ENCODE measurements at regions not wholly inside any gene's neighbourhood (a gene's known extent, or its start where the extent isn't known, plus 50 kb on each side); places are given as distances from the start of the nearest gene placed in this dataset.

DNA sequence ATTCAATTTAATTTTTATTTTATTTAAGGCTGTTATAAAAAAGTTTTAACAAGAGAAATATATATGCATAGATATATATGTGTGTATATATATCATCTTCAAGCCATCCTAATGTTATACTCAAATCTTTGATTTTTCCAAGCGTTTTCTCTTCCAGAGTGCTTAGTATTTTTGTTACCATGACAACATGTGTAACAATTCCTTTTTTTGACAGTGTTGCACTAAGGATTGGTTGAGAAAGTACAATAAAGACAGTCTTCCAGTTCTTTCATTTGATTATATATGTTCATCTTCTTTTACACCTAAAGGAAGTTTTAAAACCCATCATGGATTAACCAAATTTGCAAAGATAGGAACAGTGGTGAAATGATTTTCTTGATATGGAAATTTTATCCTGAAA lies 171.7 kb downstream of the KLF6 start:
- no peak overlapping the region for H3K27ac ChIP-seq
- TF ChIP-seq, protein P1, sequence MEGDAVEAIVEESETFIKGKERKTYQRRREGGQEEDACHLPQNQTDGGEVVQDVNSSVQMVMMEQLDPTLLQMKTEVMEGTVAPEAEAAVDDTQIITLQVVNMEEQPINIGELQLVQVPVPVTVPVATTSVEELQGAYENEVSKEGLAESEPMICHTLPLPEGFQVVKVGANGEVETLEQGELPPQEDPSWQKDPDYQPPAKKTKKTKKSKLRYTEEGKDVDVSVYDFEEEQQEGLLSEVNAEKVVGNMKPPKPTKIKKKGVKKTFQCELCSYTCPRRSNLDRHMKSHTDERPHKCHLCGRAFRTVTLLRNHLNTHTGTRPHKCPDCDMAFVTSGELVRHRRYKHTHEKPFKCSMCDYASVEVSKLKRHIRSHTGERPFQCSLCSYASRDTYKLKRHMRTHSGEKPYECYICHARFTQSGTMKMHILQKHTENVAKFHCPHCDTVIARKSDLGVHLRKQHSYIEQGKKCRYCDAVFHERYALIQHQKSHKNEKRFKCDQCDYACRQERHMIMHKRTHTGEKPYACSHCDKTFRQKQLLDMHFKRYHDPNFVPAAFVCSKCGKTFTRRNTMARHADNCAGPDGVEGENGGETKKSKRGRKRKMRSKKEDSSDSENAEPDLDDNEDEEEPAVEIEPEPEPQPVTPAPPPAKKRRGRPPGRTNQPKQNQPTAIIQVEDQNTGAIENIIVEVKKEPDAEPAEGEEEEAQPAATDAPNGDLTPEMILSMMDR (IDR thresholded peaks at IDR 0.05) = no peak
- no peak for TF ChIP-seq ZFX (IDR thresholded peaks at IDR 0.05; ENCODE audit: borderline replicate concordance)

DNA sequence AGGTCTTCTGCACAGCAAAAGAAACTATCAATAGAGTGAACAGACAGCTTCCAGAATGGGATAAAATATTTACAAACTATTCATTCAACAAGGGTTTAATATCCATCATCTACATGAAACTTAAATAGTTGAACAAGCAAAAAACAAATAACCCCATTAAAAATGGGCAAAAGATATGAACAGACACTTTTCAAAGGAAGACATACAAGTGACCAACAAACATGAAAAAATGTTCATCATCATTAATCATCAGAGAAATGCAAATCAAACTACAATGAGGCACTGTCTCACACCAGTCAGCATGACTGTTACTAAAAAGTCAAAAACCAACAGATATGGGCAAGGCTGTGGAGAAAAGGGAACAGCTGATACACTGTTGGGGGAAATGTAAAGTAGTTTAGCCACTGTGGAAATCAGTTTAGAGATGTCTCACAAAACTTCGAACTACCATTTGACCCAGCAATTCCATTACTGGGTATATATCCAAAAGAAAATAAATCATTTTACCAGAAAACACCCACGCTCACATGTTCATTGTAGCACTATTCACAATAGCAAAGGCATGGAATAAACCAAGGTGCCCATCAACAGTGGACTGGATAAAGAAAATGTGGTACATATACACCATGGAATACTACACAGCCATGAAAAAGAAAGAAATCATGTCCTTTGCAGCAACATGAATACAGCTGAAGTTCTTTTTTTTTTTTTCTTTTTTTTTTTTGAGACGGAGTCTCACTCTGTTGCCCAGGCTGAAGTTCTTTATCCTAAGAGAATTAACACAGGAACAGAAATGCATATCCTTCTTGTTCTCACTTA lies 172.6 kb downstream of the KLF6 start:
- TF ChIP-seq, protein P1 (IDR thresholded peaks at IDR 0.05) = no peak
- TF ChIP-seq ZFX (IDR thresholded peaks at IDR 0.05; ENCODE audit: borderline replicate concordance) = no peak
- no peak overlapping the region for H3K27ac ChIP-seq

DNA sequence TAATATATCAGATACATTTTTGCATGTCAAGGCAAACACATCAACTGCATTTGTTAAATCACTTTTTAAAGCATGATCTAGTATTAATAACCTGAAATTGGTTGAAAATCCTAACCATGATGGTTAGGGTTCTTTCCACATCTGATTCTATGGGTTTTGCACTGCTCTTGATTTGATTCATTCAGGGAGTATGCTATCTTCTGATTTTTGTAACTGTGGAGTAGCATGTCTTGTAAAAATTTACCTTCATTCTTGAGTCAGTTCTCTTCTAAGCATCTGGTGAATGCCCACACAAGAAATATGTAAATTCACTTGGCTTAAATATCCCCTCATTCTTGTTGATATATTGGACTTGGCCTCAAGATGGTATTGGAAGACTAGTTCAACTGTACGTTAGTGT lies 178.7 kb downstream of the KLF6 start:
- TF ChIP-seq, protein P1 (IDR thresholded peaks at IDR 0.05) = no peak
- TF ChIP-seq ZFX (IDR thresholded peaks at IDR 0.05; ENCODE audit: borderline replicate concordance) = no peak
- no peak overlapping the region for H3K27ac ChIP-seq

DNA sequence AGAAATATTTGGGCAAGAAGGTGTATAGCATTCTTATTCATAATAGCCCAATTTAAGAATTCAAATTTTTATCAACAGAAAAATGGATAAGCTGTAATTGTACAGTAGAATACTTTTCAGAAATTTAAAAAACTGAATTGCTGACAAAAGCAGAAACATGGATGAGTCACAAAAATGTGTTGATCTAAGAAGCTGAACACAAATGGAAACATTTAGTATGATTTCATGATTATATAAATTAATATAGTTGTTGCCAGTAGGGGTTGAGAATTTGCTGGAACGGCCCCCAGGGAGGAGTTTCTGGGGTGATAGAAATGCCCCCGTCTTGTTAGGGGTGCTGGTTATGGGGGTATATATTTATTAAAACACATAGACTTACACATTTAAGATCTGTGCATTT lies 179.1 kb downstream of the KLF6 start:
- TF ChIP-seq, protein P1 (IDR thresholded peaks at IDR 0.05) = no peak
- no peak for TF ChIP-seq ZFX (IDR thresholded peaks at IDR 0.05; ENCODE audit: borderline replicate concordance)
- H3K27ac ChIP-seq = no peak overlapping the region

DNA sequence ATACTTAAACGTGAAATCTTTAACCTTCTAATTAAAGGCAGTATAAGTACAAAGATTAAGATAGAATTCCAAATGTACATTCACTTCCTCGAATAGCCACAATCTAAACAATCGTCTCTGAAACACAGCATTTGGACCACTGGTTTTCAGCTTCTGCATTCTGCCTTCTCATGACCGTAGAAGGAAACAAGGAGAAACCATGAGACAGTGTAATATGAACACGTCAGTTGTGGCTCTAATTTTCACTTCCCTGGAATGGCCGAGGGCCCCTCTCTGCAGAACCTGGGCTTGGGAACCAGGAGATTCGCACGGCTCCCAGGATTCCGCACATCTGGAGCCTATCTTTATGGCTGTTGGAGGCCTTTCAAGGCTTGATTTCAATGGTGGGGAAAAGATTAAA lies 189.3 kb downstream of the KLF6 start:
- no peak overlapping the region for H3K27ac ChIP-seq
- TF ChIP-seq ZFX (IDR thresholded peaks at IDR 0.05; ENCODE audit: borderline replicate concordance) = no peak
- TF ChIP-seq, protein P1 (IDR thresholded peaks at IDR 0.05) = no peak

DNA sequence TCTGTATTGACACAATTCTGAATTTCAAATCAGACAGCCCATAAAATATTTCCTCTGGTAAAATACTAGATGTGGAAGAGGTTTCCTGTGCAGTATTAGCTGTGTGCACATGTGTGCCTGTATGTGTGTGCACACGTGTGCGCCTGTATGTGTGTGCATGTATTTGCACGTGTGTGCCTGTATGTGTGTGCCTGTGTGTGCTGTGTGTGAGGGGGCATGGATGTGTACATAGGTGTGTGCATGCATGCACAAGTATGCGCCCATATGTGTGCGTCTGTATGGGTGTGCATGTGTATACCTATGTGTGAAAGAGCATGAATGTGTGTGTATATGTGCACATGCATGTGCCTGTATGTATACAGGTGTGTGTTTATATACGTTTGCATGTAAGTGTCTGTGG lies 191.4 kb downstream of the KLF6 start:
- no peak overlapping the region for H3K27ac ChIP-seq
- TF ChIP-seq, protein P1 (IDR thresholded peaks at IDR 0.05) = no peak
- no peak for TF ChIP-seq ZFX (IDR thresholded peaks at IDR 0.05; ENCODE audit: borderline replicate concordance)

DNA sequence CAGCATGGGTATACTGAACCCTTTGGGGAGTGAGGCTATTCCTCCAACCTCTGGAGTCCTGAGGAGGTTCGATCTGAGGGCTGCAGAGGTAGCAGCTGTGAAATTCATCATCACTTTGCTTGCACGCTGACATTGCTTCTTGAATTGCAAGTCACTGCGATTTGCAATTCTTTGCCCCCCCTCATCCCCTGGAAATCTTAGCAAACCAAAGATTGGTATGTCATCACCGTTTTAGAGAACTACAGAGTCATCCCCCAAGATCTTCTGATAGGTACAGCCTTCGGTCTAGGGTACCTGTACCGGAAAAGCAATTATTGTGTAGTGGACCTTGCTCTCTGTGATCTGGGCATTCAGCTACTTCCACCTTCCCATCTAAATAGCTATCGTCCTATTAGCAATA lies 192.6 kb downstream of the KLF6 start:
- H3K27ac ChIP-seq = no peak overlapping the region
- no peak for TF ChIP-seq ZFX (IDR thresholded peaks at IDR 0.05; ENCODE audit: borderline replicate concordance)
- TF ChIP-seq, protein P1 (IDR thresholded peaks at IDR 0.05) = no peak

Data from 22Rv1 (cell line).